ENCODE measurements at regions not wholly inside any gene's neighbourhood (a gene's known extent, or its start where the extent isn't known, plus 50 kb on each side); places are given as distances from the start of the nearest gene placed in this dataset.
A peak's percentile ranks its signal among the peaks of the same experiment; 100 is the strongest.

GRCh38 chr16:51507286-51507685, 356.2 kb upstream of the SALL1 start:
- H3K4me3 ChIP-seq (replicated peaks in 1 of 3; ENCODE audit: insufficient read depth in 1 of 3, low read depth in 2 of 3, low read length in 3 of 3): no peak overlapping the region
- H3K36me3 ChIP-seq (replicated peaks in 1 of 2; ENCODE audit: control insufficient read depth in 1 of 2, insufficient read depth in 2 of 2, low read length in 2 of 2): no peaks in the 10 kb centered on the region
- no peaks in the 10 kb centered on the region for H3K79me2 ChIP-seq (ENCODE audit: insufficient read depth, low read length)
- no TSS peak for BruUV-seq (replicated peaks)
- H3K4me1 ChIP-seq (ENCODE audit: insufficient read depth, low read length): no peaks in the 10 kb centered on the region
- no peak overlapping the region for H3K27ac ChIP-seq (ENCODE audit: extremely low read length, insufficient read depth, low read length)
- DNase-seq (ENCODE audit: low spot score) (no peak), ATAC-seq (no peak), FAIRE-seq (no peak)
- no peaks in the 10 kb centered on the region for H4K20me1 ChIP-seq (ENCODE audit: insufficient read depth, low read length)
- no peak overlapping the region for H3K9ac ChIP-seq (ENCODE audit: insufficient read depth, low read depth, low read length)
- H3K9me3 ChIP-seq (ENCODE audit: low read length): no peaks in the 10 kb centered on the region
- CTCF ChIA-PET (ENCODE audit: low intra/inter-chr PET ratio, low total read pairs): no interaction called here
- 11% methylated on average over 4 of the region's 4 CpGs for WGBS (ENCODE audit: low lambda C conversion rate)
- POLR2A ChIA-PET: no interaction called here
- H3K27me3 ChIP-seq (ENCODE audit: control insufficient read depth in 1 of 2, insufficient read depth in 2 of 2, low read length in 2 of 2): no peaks in the 10 kb centered on the region
- H2AFZ ChIP-seq (ENCODE audit: low read length): no peak overlapping the region
- intact Hi-C loops (cut with micrococcal nuclease; ENCODE audit: unreplicated experiment): no loop called here
- TF ChIP-seq ZNF629 (CRISPR knock-in tag; conservative IDR thresholded peaks at IDR 0.05) (no peak), ZKSCAN8 (CRISPR knock-in tag; IDR thresholded peaks at IDR 0.05; ENCODE audit: borderline replicate concordance) (no peak), ZNF737 (CRISPR knock-in tag; IDR thresholded peaks at IDR 0.05; ENCODE audit: borderline replicate concordance) (no peak), ZSCAN12 (CRISPR knock-in tag; IDR thresholded peaks at IDR 0.05) (no peak)
- in situ Hi-C loops (cut with HindIII; ENCODE audit: extremely low pct_ligation_motif_present, low pct_unique_long_range_greater_than_20kb): no loop called here
- no peak overlapping the region for H3K4me2 ChIP-seq (ENCODE audit: low read depth, low read length)

- H3K9ac ChIP-seq (ENCODE audit: insufficient read depth, low read depth, low read length): no peak overlapping the region
- no peaks in the 10 kb centered on the region for H3K36me3 ChIP-seq (replicated peaks in 1 of 2; ENCODE audit: control insufficient read depth in 1 of 2, insufficient read depth in 2 of 2, low read length in 2 of 2)
- intact Hi-C loops (cut with micrococcal nuclease; ENCODE audit: unreplicated experiment): no loop called here
- ATAC-seq (no peak), FAIRE-seq (no peak), DNase-seq (ENCODE audit: low spot score) (no peak)
- no peak overlapping the region for H2AFZ ChIP-seq (ENCODE audit: low read length)
- no peak overlapping the region for H3K4me2 ChIP-seq (ENCODE audit: low read depth, low read length)
- H3K27me3 ChIP-seq (ENCODE audit: control insufficient read depth in 1 of 2, insufficient read depth in 2 of 2, low read length in 2 of 2): no peaks in the 10 kb centered on the region
- H3K4me3 ChIP-seq (replicated peaks in 1 of 3; ENCODE audit: insufficient read depth in 1 of 3, low read depth in 2 of 3, low read length in 3 of 3): no peak overlapping the region
- H4K20me1 ChIP-seq (ENCODE audit: insufficient read depth, low read length): no peaks in the 10 kb centered on the region
- no peaks in the 10 kb centered on the region for H3K79me2 ChIP-seq (ENCODE audit: insufficient read depth, low read length)
- no peaks in the 10 kb centered on the region for H3K4me1 ChIP-seq (ENCODE audit: insufficient read depth, low read length)
- TF ChIP-seq MAFK (conservative IDR thresholded peaks at IDR 0.05 in 1 of 2, IDR thresholded peaks at IDR 0.05 in 1 of 2; ENCODE audit: low read length in 2 of 2) (0 out of 4 replicates have a peak, but pooled peaks of 1 of the 2 experiments have one; percentile 2), SETDB1 (CRISPR knock-in tag; IDR thresholded peaks at IDR 0.05; ENCODE audit: borderline replicate concordance) (no peak), PAWR (CRISPR knock-in tag; IDR thresholded peaks at IDR 0.05; ENCODE audit: borderline replicate concordance) (no peak)
- in situ Hi-C loops (cut with HindIII; ENCODE audit: extremely low pct_ligation_motif_present, low pct_unique_long_range_greater_than_20kb): no loop called here
- CTCF ChIA-PET (ENCODE audit: low intra/inter-chr PET ratio, low total read pairs): no interaction called here
- no TSS peak for BruUV-seq (replicated peaks)
- POLR2A ChIA-PET: no interaction called here
- no peaks in the 10 kb centered on the region for H3K9me3 ChIP-seq (ENCODE audit: low read length)
- 3% methylated on average over 1 of the region's 1 CpG for WGBS (ENCODE audit: low lambda C conversion rate)
- no peak overlapping the region for H3K27ac ChIP-seq (ENCODE audit: extremely low read length, insufficient read depth, low read length)
Measured at GRCh38 chr16:51500306-51500705, 349.2 kb upstream of the SALL1 start.
